Bronchial epithelial cell (primary cell): ENCODE measurements at regions not wholly inside any gene's neighbourhood (a gene's known extent, or its start where the extent isn't known, plus 50 kb on each side); places are given as distances from the start of the nearest gene placed in this dataset.
"Not testable (repeated sequence)": the region's sequence is repeated elsewhere in the genome, so short reads cannot be mapped to it uniquely, and the experiment has no call there.

Source experiments
- DNase-seq: peaks from one replicate; pipeline ENCODE4 v3.0.0-alpha.2; 2010; ENCODE audit warnings: low read depth
- FAIRE-seq: peaks from 2 replicates; lab custom pipeline; 2011; peaks lifted over from hg19 to GRCh38; lab: Jason Lieb, UNC
- H3K27me3 ChIP-seq: 2 replicates; pipeline ENCODE4 v1.5.1; 2011; ENCODE audit warnings: low read length; ENCODE audit not compliant: control insufficient read depth, insufficient read depth
- H3K36me3 ChIP-seq: 2 replicates; pipeline ENCODE4 v1.5.1; 2011; ENCODE audit warnings: low read length; ENCODE audit not compliant: control insufficient read depth, insufficient read depth
- H3K4me3 ChIP-seq: 2 replicates; pipeline ENCODE4 v1.5.1; 2011; ENCODE audit warnings: mild to moderate bottlenecking, low read depth, low read length, control low read depth
- CTCF ChIP-seq: IDR thresholded peaks from 2 replicates; pipeline ENCODE4 v1.5.1; 2011; ENCODE audit warnings: mild to moderate bottlenecking, moderate library complexity, low read length, control low read depth, inconsistent platforms; ENCODE audit not compliant: insufficient read depth, severe bottlenecking

DNA sequence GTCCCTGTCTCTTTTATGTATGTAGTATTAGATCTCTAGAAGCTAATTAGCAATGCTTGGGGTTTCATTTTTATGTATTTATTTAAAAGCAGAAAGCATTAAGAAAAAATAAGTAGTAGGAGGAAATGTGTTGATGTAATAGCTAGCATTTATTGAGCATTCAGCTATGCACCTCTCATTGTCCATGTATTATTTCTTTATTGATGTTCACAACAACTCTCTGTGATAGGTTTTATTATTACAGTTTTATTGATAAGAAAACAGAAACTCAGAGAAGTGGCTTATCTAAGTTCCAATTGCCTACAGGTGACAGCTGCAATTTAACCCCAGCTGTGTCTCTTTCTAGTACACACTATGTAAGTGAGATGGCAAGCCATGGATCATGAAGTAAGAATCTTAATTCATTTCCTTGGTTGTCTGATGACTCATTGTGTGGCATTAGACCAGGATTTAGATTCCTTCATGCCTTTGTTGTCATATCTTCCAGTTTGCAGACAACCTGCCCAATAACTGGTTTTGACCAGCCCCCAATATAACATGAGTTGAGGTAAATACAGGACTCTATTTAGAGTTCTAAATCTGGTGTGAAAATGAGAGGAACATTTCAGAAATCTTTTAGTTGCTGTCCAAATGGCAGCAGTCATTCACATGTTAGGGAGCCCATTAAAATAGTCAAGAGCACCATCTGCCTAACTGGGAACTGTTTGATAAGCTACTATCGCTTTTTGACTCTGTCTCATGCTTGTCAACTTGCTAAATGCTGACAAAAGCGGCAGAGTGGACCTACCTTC, 170.8 kb upstream of the PHACTR1 start:
- FAIRE-seq = no peak

DNA sequence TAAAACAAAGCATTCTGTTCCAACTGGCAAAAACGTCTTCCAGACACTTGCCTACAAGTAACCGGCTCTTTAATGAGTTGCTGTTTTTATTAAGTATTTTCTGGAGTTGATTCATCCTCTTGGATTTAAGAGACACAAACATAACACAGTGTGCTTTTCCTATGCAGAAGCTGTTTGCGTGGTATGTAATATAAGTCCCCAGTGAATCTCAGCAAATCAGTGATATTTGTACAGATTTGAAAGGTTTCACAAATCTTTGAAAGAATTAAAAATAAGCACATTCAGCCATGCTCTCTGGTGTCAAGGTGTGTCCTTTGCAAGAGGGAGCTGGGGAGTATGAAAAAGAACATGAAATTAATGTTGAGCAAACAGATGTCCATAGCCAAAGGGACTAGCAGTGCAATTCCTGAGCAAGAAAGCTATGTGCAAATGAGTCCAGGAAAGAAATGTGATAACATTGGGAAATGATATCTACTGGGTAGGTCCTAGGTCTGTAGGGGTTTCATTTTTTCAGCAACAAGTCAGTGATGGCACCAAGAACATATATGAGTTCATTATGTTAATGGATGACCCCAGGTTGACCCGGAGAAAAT, 170.1 kb upstream of the PHACTR1 start:
- H3K27me3 ChIP-seq = no peaks in the 10 kb centered on the region
- DNase-seq (no peak), FAIRE-seq (no peak)
- no peak overlapping the region for H3K4me3 ChIP-seq
- TF ChIP-seq CTCF = no peak
- H3K36me3 ChIP-seq = no peaks in the 10 kb centered on the region

More for the DNA sequence above, 170.8 kb upstream of the PHACTR1 start:
- no peaks in the 10 kb centered on the region for H3K27me3 ChIP-seq
- no peak overlapping the region for H3K4me3 ChIP-seq
- no peaks in the 10 kb centered on the region for H3K36me3 ChIP-seq
- no peak for TF ChIP-seq CTCF
- peak; percentile 81 for DNase-seq

DNA sequence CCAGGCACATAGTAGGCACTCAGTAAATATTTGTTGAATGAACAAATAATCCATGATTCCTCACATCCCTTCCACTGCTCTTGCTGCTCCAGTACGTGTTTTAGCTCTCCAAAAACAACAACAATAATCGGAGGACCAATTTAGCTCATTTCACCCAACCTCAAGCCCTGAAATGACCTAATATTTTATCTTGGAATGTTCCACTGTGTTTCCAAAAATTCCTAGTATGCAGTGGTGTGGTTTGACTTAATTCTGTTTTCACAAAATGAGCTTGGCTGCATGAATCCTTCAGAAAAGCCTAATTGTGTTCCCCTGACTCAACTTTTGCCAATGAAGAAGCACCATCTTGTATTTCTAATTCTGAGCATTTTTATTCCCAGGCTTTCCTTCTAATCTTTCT, 168.0 kb upstream of the PHACTR1 start:
- no peak for FAIRE-seq

DNA sequence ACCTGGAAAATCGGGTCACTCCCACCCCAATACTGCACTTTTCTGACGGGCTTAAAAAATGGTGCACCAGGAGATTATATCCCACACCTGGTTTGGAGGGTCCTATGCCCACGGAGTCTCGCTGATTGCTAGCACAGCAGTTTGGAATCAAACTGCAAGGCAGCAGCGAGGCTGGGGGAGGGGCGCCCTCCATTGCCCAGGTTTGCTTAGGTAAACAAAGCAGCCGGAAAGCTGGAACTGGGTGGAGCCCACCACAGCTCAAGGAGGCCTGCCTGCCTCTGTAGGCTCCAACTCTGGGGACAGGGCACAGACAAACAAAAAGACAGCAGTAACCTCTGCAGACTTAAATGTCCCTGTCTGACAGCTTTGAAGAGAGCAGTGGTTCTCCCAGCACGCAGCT, 167.1 kb upstream of the PHACTR1 start:
- H3K36me3 ChIP-seq, H3K27me3 ChIP-seq, H3K4me3 ChIP-seq, DNase-seq, FAIRE-seq: not testable (repeated sequence)

More for the DNA sequence above, 168.0 kb upstream of the PHACTR1 start:
- no peak for TF ChIP-seq CTCF
- Histone ChIP-seq H3K36me3 (no peaks in the 10 kb centered on the region), H3K27me3 (no peaks in the 10 kb centered on the region), H3K4me3 (no peak overlapping the region)
- no peak for DNase-seq

- FAIRE-seq, H3K36me3 ChIP-seq, DNase-seq, H3K27me3 ChIP-seq, H3K4me3 ChIP-seq: not testable (repeated sequence)
Observed at GRCh38 chr6:12554820-12555219, 161.7 kb upstream of the PHACTR1 start.

DNA sequence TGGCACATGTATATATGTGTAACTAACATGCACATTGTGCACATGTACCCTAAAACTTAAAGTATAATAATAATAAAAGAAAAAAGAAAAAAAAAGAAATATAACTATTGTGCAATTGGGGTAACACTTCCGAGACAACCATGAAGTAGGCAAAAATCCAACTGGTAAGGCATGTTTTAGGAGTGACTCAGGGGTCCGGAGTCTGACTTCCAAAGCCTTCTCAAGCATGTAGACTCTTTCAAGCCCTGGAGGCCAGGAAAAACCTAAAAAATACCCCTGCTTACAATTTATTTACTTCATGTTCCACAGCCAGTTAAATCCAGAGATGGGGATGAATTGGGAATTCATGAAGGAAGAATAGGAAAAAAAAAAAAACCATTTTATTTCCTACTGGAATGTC, 161.3 kb upstream of the PHACTR1 start:
- no peaks in the 10 kb centered on the region for H3K36me3 ChIP-seq
- no peaks in the 10 kb centered on the region for H3K27me3 ChIP-seq
- no peak overlapping the region for H3K4me3 ChIP-seq
- no peak for TF ChIP-seq CTCF
- FAIRE-seq = no peak
- DNase-seq = peak; percentile 62
